HEK293 (cell line): ENCODE measurements at regions not wholly inside any gene's neighbourhood (a gene's known extent, or its start where the extent isn't known, plus 50 kb on each side); places are given as distances from the start of the nearest gene placed in this dataset.

ENCODE experiments used
- CTCF ChIA-PET: fragments of 350-600 bp; formaldehyde crosslinking; extraction: SDS; loops from one replicate; lab custom pipeline; 2021; ENCODE audit warnings: antibody characterized with exemption; lab: Yijun Ruan, JAX
- POLR2A ChIA-PET: fragments of 300-600 bp; formaldehyde crosslinking; extraction: SDS; loops from one replicate; lab custom pipeline; 2020; ENCODE audit warnings: antibody characterized with exemption, inconsistent platforms; lab: Yijun Ruan, JAX
- H3K27ac ChIP-seq: fragments of 200-500 bp; sonication (Bioruptor generic); 2 replicates; pipeline ENCODE4 v1.5.1; 2014; ENCODE audit warnings: low read depth, low read length, control low read depth, inconsistent platforms; ENCODE audit errors: extremely low read depth
- H3K36me3 ChIP-seq, 2 experiments: fragments of 200-500 bp in 1 of 2; sonication (Bioruptor generic) in 1 of 2; 1 replicate in 1 of 2; 2 replicates in 1 of 2; pipeline ENCODE4 v1.5.1; 2014 to 2017; ENCODE audit warnings: inconsistent platforms in 2 of 2, low read length in 2 of 2; ENCODE audit not compliant: control insufficient read depth in 2 of 2, insufficient read depth in 1 of 2
- H3K4me1 ChIP-seq: fragments of 200-500 bp; sonication (Bioruptor generic); 2 replicates; pipeline ENCODE4 v1.5.1; 2014; ENCODE audit warnings: mild to moderate bottlenecking, low read length, inconsistent platforms; ENCODE audit not compliant: control insufficient read depth, insufficient read depth
- H3K4me3 ChIP-seq: 2 replicates; pipeline ENCODE4 v1.5.1; 2011; ENCODE audit warnings: low read depth, mild to moderate bottlenecking, control low read depth, low read length, moderate library complexity
- H3K9me3 ChIP-seq: fragments of 200-500 bp; sonication (Bioruptor generic); 2 replicates; pipeline ENCODE4 v1.5.1; 2014; ENCODE audit warnings: low read depth, low read length, inconsistent platforms; ENCODE audit not compliant: control insufficient read depth, insufficient read depth
- KLF1 ChIP-seq: fragments of 450-650 bp; formaldehyde crosslinking; IDR thresholded peaks from 2 replicates; pipeline ENCODE4 v1.5.1; 2016; ENCODE audit warnings: missing biosample characterization, missing genetic modification characterization
- RBAK ChIP-seq: fragments of 450-650 bp; formaldehyde crosslinking; IDR thresholded peaks from 2 replicates; pipeline ENCODE4 v1.5.1; 2016; ENCODE audit warnings: missing biosample characterization, missing genetic modification characterization
- YY1 ChIP-seq: fragments of 450-650 bp; formaldehyde crosslinking; IDR thresholded peaks from 2 replicates; pipeline ENCODE4 v1.5.1; 2018; ENCODE audit warnings: missing biosample characterization, missing genetic modification characterization
- ZBTB20 ChIP-seq: fragments of 450-650 bp; formaldehyde crosslinking; IDR thresholded peaks from 2 replicates; pipeline ENCODE4 v1.5.1; 2016; ENCODE audit warnings: missing biosample characterization, missing genetic modification characterization
- ZBTB48 ChIP-seq: fragments of 450-650 bp; formaldehyde crosslinking; IDR thresholded peaks from 2 replicates; pipeline ENCODE4 v1.5.1; 2016; ENCODE audit warnings: missing biosample characterization, missing genetic modification characterization
- ZBTB49 ChIP-seq: fragments of 450-650 bp; formaldehyde crosslinking; IDR thresholded peaks from 2 replicates; pipeline ENCODE4 v1.5.1; 2016; ENCODE audit warnings: missing biosample characterization, missing genetic modification characterization, low read depth
- ZBTB7A ChIP-seq: fragments of 450-650 bp; formaldehyde crosslinking; IDR thresholded peaks from 2 replicates; pipeline ENCODE4 v1.5.1; 2016; ENCODE audit warnings: low read depth, missing biosample characterization, missing genetic modification characterization
- ZNF140 ChIP-seq: fragments of 450-650 bp; formaldehyde crosslinking; IDR thresholded peaks from 2 replicates; pipeline ENCODE4 v1.5.1; 2016; ENCODE audit warnings: missing biosample characterization, missing genetic modification characterization
- ZNF155 ChIP-seq: fragments of 450-650 bp; formaldehyde crosslinking; IDR thresholded peaks from 2 replicates; pipeline ENCODE4 v1.5.1; 2016; ENCODE audit warnings: missing biosample characterization, missing genetic modification characterization
- ZNF169 ChIP-seq: fragments of 450-650 bp; formaldehyde crosslinking; IDR thresholded peaks from 2 replicates; pipeline ENCODE4 v1.5.1; 2016; ENCODE audit warnings: missing biosample characterization, missing genetic modification characterization
- ZNF214 ChIP-seq: fragments of 450-650 bp; formaldehyde crosslinking; IDR thresholded peaks from 2 replicates; pipeline ENCODE4 v1.5.1; 2017; ENCODE audit warnings: missing biosample characterization, mild to moderate bottlenecking, missing genetic modification characterization, borderline replicate concordance
- ZNF266 ChIP-seq: fragments of 450-650 bp; formaldehyde crosslinking; IDR thresholded peaks from 2 replicates; pipeline ENCODE4 v1.5.1; 2016; ENCODE audit warnings: missing biosample characterization, missing genetic modification characterization, low read depth
- ZNF274 ChIP-seq, 2 experiments: fragments of 200-500 bp in 1 of 2; fragments of 450-650 bp in 1 of 2; sonication (Bioruptor generic) in 1 of 2; formaldehyde crosslinking in 1 of 2; IDR thresholded peaks; 2 replicates each; pipeline versions ENCODE4 v1.5.1 to v1.6.1; 2014 to 2016; ENCODE audit warnings: borderline replicate concordance in 1 of 2, inconsistent platforms in 1 of 2, low read length in 1 of 2, missing biosample characterization in 1 of 2, missing genetic modification characterization in 1 of 2
- ZNF626 ChIP-seq: fragments of 450-650 bp; sonication (Bioruptor Pico); formaldehyde crosslinking; IDR thresholded peaks from 2 replicates; pipeline ENCODE4 v1.5.1; 2018; ENCODE audit warnings: missing biosample characterization, missing genetic modification characterization, inconsistent platforms
- ZNF629 ChIP-seq: fragments of 450-650 bp; formaldehyde crosslinking; IDR thresholded peaks from 2 replicates; pipeline ENCODE4 v1.5.1; 2017; ENCODE audit warnings: missing biosample characterization, missing genetic modification characterization
- ZNF658 ChIP-seq: fragments of 450-650 bp; formaldehyde crosslinking; IDR thresholded peaks from 2 replicates; pipeline ENCODE4; 2016; ENCODE audit warnings: missing biosample characterization, missing genetic modification characterization
- ZNF830 ChIP-seq: fragments of 450-650 bp; IDR thresholded peaks from 2 replicates; pipeline ENCODE4 v1.5.0; 2018; ENCODE audit warnings: missing biosample characterization, missing genetic modification characterization, low read depth, mild to moderate bottlenecking, moderate library complexity
- TF ChIP-seq, protein P1 (sequence below): fragments of 450-650 bp; formaldehyde crosslinking; IDR thresholded peaks from 2 replicates; pipeline ENCODE4 v1.5.1; 2016; ENCODE audit warnings: missing biosample characterization, missing genetic modification characterization
- TF ChIP-seq, protein P2 (sequence below): fragments of 450-650 bp; formaldehyde crosslinking; IDR thresholded peaks from 2 replicates; pipeline ENCODE4 v1.5.1; 2016; ENCODE audit warnings: missing biosample characterization, missing genetic modification characterization
- TF ChIP-seq, protein P3 (sequence below): fragments of 450-650 bp; formaldehyde crosslinking; IDR thresholded peaks from 2 replicates; pipeline ENCODE4 v1.5.1; 2016; ENCODE audit warnings: missing biosample characterization, missing genetic modification characterization
- TF ChIP-seq, protein P4 (sequence below): fragments of 450-650 bp; formaldehyde crosslinking; IDR thresholded peaks from 2 replicates; pipeline ENCODE4 v1.5.1; 2016; ENCODE audit warnings: missing biosample characterization, missing genetic modification characterization

GRCh38 chr10:130763491-130763890, 548.0 kb downstream of the TCERG1L start:
- no peak for TF ChIP-seq ZNF626 (tag by site-specific recombination)
- TF ChIP-seq, protein P1, sequence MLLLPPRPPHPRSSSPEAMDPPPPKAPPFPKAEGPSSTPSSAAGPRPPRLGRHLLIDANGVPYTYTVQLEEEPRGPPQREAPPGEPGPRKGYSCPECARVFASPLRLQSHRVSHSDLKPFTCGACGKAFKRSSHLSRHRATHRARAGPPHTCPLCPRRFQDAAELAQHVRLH (tag by site-specific recombination), result no peak
- TF ChIP-seq RBAK (tag by site-specific recombination), result no peak
- no peak for TF ChIP-seq ZNF214 (tag by site-specific recombination)
- no peak for TF ChIP-seq ZBTB20 (tag by site-specific recombination)
- no peak for TF ChIP-seq KLF1 (tag by site-specific recombination)
- TF ChIP-seq YY1 (tag by site-specific recombination), result no peak
- no peak for TF ChIP-seq ZNF658 (tag by site-specific recombination)
- TF ChIP-seq ZNF629 (tag by site-specific recombination), result no peak
- TF ChIP-seq ZNF266, result no peak
- TF ChIP-seq ZNF140 (tag by site-specific recombination), result no peak
- no peaks in the 10 kb centered on the region for H3K36me3 ChIP-seq
- ChIA-PET POLR2A (no interaction called here), CTCF (no interaction called here)
- no peak overlapping the region for H3K4me3 ChIP-seq
- H3K9me3 ChIP-seq, result no peaks in the 10 kb centered on the region
- H3K27ac ChIP-seq, result no peak overlapping the region
- no peaks in the 10 kb centered on the region for H3K4me1 ChIP-seq

DNA sequence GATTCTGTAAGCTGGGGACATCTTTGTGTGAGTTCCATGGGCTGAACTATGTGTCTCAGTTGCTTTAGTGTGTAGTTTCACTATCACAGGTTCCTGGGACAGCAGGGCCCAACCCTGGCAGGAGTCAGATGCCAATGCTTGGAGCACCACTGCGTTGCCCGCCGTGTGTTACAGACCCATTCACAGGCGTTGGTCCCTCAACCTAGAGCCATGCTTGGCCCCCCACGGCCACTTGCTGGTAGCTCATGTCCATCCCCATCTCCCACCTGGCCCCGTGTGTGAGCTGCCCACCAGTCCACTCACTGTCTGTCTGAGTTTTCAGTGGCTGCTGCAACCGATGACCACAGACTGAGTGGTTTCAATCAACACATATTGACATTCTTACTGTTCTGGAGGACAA, 546.9 kb downstream of the TCERG1L start:
- no peaks in the 10 kb centered on the region for H3K4me1 ChIP-seq

More for the DNA sequence above, 546.9 kb downstream of the TCERG1L start:
- ChIA-PET POLR2A (no interaction called here), CTCF (no interaction called here)
- no peak for TF ChIP-seq ZBTB49 (tag by site-specific recombination)
- TF ChIP-seq ZNF169 (tag by site-specific recombination), result no peak
- TF ChIP-seq ZNF830 (tag by site-specific recombination), result no peak
- TF ChIP-seq ZNF274 (IDR thresholded peaks at IDR 0.05; ENCODE audit: low read length), result no peak
- TF ChIP-seq ZNF274 (tag by site-specific recombination; IDR thresholded peaks at IDR 0.05; ENCODE audit: borderline replicate concordance), result no peak
- TF ChIP-seq ZBTB7A (tag by site-specific recombination), result no peak
- no peak for TF ChIP-seq ZNF155 (tag by site-specific recombination)
- no peak for TF ChIP-seq ZBTB48 (tag by site-specific recombination)
- TF ChIP-seq, protein P2, sequence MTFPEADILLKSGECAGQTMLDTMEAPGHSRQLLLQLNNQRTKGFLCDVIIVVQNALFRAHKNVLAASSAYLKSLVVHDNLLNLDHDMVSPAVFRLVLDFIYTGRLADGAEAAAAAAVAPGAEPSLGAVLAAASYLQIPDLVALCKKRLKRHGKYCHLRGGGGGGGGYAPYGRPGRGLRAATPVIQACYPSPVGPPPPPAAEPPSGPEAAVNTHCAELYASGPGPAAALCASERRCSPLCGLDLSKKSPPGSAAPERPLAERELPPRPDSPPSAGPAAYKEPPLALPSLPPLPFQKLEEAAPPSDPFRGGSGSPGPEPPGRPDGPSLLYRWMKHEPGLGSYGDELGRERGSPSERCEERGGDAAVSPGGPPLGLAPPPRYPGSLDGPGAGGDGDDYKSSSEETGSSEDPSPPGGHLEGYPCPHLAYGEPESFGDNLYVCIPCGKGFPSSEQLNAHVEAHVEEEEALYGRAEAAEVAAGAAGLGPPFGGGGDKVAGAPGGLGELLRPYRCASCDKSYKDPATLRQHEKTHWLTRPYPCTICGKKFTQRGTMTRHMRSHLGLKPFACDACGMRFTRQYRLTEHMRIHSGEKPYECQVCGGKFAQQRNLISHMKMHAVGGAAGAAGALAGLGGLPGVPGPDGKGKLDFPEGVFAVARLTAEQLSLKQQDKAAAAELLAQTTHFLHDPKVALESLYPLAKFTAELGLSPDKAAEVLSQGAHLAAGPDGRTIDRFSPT (tag by site-specific recombination), result no peak
- TF ChIP-seq, protein P3, sequence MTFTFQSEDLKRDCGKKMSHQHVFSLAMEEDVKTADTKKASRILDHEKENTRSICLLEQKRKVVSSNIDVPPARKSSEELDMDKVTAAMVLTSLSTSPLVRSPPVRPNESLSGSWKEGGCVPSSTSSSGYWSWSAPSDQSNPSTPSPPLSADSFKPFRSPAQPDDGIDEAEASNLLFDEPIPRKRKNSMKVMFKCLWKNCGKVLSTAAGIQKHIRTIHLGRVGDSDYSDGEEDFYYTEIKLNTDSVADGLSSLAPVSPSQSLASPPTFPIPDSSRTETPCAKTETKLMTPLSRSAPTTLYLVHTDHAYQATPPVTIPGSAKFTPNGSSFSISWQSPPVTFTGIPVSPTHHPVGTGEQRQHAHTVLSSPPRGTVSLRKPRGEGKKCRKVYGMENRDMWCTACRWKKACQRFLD (tag by site-specific recombination), result no peak
- TF ChIP-seq, protein P4, sequence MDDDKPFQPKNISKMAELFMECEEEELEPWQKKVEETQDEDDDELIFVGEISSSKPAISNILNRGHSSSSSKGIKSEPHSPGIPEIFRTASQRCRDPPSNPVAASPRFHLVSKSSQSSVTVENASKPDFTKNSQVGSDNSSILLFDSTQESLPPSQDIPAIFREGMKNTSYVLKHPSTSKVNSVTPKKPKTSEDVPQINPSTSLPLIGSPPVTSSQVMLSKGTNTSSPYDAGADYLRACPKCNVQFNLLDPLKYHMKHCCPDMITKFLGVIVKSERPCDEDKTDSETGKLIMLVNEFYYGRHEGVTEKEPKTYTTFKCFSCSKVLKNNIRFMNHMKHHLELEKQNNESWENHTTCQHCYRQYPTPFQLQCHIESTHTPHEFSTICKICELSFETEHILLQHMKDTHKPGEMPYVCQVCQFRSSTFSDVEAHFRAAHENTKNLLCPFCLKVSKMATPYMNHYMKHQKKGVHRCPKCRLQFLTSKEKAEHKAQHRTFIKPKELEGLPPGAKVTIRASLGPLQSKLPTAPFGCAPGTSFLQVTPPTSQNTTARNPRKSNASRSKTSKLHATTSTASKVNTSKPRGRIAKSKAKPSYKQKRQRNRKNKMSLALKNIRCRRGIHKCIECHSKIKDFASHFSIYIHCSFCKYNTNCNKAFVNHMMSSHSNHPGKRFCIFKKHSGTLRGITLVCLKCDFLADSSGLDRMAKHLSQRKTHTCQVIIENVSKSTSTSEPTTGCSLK (tag by site-specific recombination), result no peak
- Histone ChIP-seq H3K27ac (no peak overlapping the region), H3K9me3 (no peaks in the 10 kb centered on the region), H3K4me3 (no peak overlapping the region), H3K36me3 (no peaks in the 10 kb centered on the region)
